Chondrocyte (in vitro differentiated cells): ENCODE measurements at regions not wholly inside any gene's neighbourhood (a gene's known extent, or its start where the extent isn't known, plus 50 kb on each side); places are given as distances from the start of the nearest gene placed in this dataset.
"Not testable (repeated sequence)": the region's sequence is repeated elsewhere in the genome, so short reads cannot be mapped to it uniquely, and the experiment has no call there.

Source experiments
- DNase-seq: peaks from one replicate; pipeline ENCODE4 v3.0.0; 2021; ENCODE audit warnings: mixed read lengths, low spot score
- H3K27ac Mint-ChIP-seq: one replicate; pipeline ENCODE4 v1.8.0; 2021; ENCODE audit warnings: mild to moderate bottlenecking, moderate library complexity, mixed read lengths; ENCODE audit not compliant: unreplicated experiment
- H3K27me3 Mint-ChIP-seq: 2 replicates; pipeline ENCODE4 v1.8.0; 2021; ENCODE audit warnings: low read depth, mixed read lengths
- H3K36me3 Mint-ChIP-seq: 2 replicates; pipeline ENCODE4 v1.8.0; 2021; ENCODE audit warnings: low read depth, mixed read lengths
- H3K4me1 Mint-ChIP-seq: 2 replicates; pipeline ENCODE4 v1.8.0; 2021; ENCODE audit warnings: low read depth, mild to moderate bottlenecking, mixed read lengths
- H3K4me3 Mint-ChIP-seq: one replicate; pipeline ENCODE4 v1.8.0; 2021; ENCODE audit warnings: mild to moderate bottlenecking, moderate library complexity, mixed read lengths; ENCODE audit not compliant: unreplicated experiment
- H3K9me3 Mint-ChIP-seq: 2 replicates; pipeline ENCODE4 v1.8.0; 2021; ENCODE audit warnings: low read depth, mixed read lengths
- TF ChIP-seq, protein P1 (sequence below): fragments of 200-600 bp; sonication (generic); IDR thresholded peaks from 2 replicates; pipeline ENCODE4 v1.5.0; 2021; ENCODE audit warnings: antibody characterized with exemption, mild to moderate bottlenecking, moderate library complexity

DNA sequence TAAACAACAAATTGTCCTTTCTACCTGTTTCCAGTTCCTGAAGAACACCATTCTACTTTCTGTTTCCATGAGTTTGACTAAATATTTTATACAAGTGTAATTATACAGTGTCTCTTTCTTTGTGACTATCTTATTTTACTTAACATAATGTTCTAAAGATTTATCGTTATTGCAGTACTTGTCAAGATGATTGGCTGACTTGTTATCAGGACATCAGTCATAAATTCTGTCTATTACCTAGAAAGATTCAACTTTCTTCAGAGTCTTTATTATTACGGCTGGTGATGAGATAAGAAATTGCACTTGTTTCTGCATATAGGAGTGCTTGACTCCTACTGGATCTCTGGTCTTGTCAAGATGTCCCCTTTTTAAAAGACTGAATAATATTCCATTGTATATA lies 93.9 kb upstream of the ZNF92 start:
- TF ChIP-seq, protein P1, sequence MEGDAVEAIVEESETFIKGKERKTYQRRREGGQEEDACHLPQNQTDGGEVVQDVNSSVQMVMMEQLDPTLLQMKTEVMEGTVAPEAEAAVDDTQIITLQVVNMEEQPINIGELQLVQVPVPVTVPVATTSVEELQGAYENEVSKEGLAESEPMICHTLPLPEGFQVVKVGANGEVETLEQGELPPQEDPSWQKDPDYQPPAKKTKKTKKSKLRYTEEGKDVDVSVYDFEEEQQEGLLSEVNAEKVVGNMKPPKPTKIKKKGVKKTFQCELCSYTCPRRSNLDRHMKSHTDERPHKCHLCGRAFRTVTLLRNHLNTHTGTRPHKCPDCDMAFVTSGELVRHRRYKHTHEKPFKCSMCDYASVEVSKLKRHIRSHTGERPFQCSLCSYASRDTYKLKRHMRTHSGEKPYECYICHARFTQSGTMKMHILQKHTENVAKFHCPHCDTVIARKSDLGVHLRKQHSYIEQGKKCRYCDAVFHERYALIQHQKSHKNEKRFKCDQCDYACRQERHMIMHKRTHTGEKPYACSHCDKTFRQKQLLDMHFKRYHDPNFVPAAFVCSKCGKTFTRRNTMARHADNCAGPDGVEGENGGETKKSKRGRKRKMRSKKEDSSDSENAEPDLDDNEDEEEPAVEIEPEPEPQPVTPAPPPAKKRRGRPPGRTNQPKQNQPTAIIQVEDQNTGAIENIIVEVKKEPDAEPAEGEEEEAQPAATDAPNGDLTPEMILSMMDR: no peak
- Mint-ChIP-seq H3K27ac (no peak overlapping the region), H3K4me1 (no peaks in the 10 kb centered on the region), H3K36me3 (peaks cover 2% of the 10 kb centered on the region), H3K27me3 (no peaks in the 10 kb centered on the region), H3K9me3 (peaks cover 17% of the 10 kb centered on the region), H3K4me3 (no peak overlapping the region)
- DNase-seq: no peak

DNA sequence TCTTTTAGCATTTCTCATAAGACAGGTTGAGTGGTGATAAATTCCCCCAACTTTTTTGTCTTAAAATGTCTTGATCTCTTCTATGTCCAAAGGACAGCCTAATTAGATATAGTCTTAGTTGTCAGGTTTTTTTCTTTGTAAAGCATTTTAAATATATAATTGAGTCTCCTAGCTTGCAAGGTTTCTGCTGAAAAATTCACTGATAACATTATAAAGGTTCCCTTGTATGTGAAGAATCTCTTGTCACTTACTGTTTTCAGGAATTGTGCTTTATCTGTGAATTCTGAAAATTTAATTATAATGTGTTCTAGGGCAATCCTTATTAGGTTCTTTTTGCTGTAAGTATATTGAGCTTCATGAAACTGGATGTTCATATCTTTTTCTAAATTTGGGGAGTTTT lies 96.8 kb upstream of the ZNF92 start:
- Mint-ChIP-seq H3K9me3 (peaks cover 19% of the 10 kb centered on the region), H3K4me1 (no peaks in the 10 kb centered on the region), H3K27ac (no peak overlapping the region), H3K36me3 (peaks cover 2% of the 10 kb centered on the region), H3K4me3 (no peak overlapping the region), H3K27me3 (no peaks in the 10 kb centered on the region)
- no peak for DNase-seq
- TF ChIP-seq, protein P1: no peak

DNA sequence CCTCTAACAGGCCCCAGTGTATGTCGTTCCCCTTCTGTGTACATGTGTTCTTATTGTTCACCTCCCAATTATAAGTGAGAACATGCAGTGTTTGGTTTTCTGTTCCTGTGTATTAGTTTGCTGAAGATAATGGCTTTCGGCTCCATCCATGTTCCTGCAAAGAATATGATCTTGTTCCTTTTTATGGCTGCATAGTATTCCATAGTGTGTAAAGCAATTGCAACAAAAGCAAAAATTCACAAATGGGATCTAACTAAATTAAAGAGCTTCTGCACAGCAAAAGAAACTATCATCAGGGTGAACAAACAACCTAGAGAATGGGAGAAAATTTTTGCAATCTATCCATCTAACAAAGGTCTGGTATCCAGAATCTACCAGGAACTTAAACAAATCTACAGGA lies 102.2 kb upstream of the ZNF92 start:
- H3K4me3 Mint-ChIP-seq, H3K36me3 Mint-ChIP-seq, DNase-seq, H3K27me3 Mint-ChIP-seq, H3K27ac Mint-ChIP-seq: not testable (repeated sequence)
- Mint-ChIP-seq H3K9me3 (peaks cover 11% of the 10 kb centered on the region), H3K4me1 (peaks cover 12% of the 10 kb centered on the region)

DNA sequence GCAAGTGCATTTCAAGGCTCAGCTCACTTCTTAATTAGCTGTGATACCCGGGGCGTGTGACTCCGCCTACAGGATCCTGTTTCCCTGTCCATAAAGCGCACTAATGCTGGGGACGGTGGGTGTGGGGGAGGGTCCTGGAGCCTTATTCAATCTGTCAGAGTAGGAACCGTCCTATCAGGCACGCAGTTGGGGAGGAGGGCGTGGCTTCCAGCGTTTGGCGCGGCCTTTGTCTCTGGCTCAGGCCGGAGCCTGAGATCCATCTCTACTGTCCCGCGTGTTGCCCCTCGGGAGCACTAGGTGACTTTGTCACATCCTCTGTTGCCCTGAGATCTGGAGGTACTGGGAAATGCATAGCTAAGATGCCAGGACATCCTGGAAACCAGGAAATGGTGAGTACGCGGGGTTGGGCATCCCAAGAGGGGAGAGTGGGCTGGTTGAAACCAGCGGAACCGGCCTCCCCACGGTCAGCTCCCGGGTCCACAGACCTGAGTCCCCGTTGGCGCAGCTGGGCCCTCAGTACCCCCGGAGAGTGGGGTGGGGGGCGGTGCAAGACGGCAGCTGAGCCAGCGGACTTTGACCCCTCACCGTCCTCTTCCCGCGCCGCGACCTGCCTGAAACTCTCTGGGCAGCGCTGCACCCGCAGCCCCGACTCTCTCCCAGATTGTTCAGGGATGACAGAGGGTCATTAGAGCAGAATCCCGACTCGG lies 104.4 kb upstream of the ZNF92 start:
- peaks cover 4% of the 10 kb centered on the region for H3K9me3 Mint-ChIP-seq
- peak overlapping the region; percentile 86 for H3K4me3 Mint-ChIP-seq
- TF ChIP-seq, protein P1: no peak
- H3K36me3 Mint-ChIP-seq: no peaks in the 10 kb centered on the region
- peaks cover 12% of the 10 kb centered on the region for H3K4me1 Mint-ChIP-seq
- no peak overlapping the region for H3K27ac Mint-ChIP-seq
- no peak for DNase-seq
- peaks cover 7% of the 10 kb centered on the region for H3K27me3 Mint-ChIP-seq

DNA sequence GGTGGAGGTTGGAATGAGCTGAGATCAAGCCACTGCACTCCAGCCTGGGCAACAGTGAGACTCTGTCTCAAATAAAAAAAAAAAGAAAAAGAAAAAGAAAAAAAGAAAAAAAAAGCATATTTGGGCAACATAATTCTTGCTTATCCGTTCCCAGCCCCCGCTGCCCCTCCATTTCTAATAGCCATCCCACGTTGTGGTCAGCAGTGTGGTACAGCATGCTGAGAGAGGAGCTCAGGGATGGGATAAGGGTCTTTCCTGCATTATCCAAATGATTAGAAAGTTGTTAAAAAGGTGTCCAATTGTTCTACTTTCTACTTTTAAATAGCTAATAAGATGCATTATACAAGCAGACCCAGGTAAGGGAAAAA lies 104.9 kb upstream of the ZNF92 start:
- Mint-ChIP-seq H3K27ac (no peak overlapping the region), H3K27me3 (peaks cover 7% of the 10 kb centered on the region), H3K9me3 (peaks cover under 1% of the 10 kb centered on the region), H3K4me1 (peaks cover 12% of the 10 kb centered on the region), H3K4me3 (peak overlapping the region; percentile 86), H3K36me3 (no peaks in the 10 kb centered on the region)
- DNase-seq: no peak
- TF ChIP-seq, protein P1: no peak

DNA sequence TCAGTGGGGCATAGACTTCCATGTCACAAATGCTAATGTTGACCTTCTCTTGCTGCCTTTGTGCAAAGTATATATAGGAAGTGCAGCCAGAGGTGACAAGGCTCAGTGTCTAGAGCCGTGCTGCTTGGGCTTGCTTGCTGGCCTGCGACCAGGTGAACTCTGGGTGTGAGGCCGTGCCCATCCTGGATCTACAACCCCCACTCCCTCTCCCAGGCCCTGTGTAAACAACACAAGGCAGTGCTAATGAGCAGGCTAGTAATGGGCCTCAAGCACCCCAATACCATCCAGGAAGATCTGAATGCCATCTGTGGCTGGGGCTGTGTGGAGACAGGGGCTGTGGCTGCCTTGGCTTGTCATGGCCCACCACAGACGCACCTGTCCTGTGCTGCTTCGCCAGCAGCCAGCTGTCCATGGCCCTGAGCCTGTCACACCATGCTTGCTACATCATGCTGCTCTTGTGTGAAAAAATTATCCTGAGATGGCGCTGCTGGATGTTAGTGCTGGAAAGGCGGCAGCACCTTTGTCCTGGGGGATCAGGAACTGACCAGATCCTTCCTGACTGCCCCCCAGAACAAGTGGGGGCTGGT lies 107.6 kb upstream of the ZNF92 start:
- Mint-ChIP-seq H3K4me1 (peaks cover 12% of the 10 kb centered on the region), H3K27me3 (peaks cover 9% of the 10 kb centered on the region), H3K4me3 (no peak overlapping the region), H3K27ac (no peak overlapping the region), H3K36me3 (no peaks in the 10 kb centered on the region), H3K9me3 (no peaks in the 10 kb centered on the region)
- no peak for DNase-seq
- TF ChIP-seq, protein P1: no peak
